CD14-positive monocyte (primary cell): ENCODE measurements at regions not wholly inside any gene's neighbourhood (a gene's known extent, or its start where the extent isn't known, plus 50 kb on each side); places are given as distances from the start of the nearest gene placed in this dataset.

Experiments used
- DNase-seq, 3 donors: peaks; one replicate each; pipeline ENCODE4 v3.0.0-alpha.2; 2011 to 2022
- H2AFZ ChIP-seq: 2 replicates; pipeline ENCODE4 v1.6.0; 2012; ENCODE audit warnings: mild to moderate bottlenecking, low read depth, low read length, inconsistent platforms; ENCODE audit not compliant: insufficient read depth, poor library complexity, severe bottlenecking
- H3K27ac ChIP-seq, 2 donors: 1 replicate in 1 of 2; 2 replicates in 1 of 2; pipeline ENCODE4 v1.5.1; 2012 to 2013; ENCODE audit warnings: low read length in 2 of 2, control low read depth in 1 of 2, inconsistent platforms in 1 of 2, low read depth in 1 of 2, mild to moderate bottlenecking in 1 of 2
- H3K27me3 ChIP-seq, 2 donors: one replicate each; pipeline versions ENCODE4 v1.6.0 to v1.6.1; 2011 to 2013; ENCODE audit warnings: low read length in 2 of 2; ENCODE audit not compliant: control insufficient read depth in 2 of 2, insufficient read depth in 2 of 2
- H3K36me3 ChIP-seq, 2 donors: replicated peaks in 1 of 2; 1 replicate in 1 of 2; 2 replicates in 1 of 2; pipeline versions ENCODE4 v1.5.1 to v1.6.1; 2012 to 2013; ENCODE audit warnings: low read length in 2 of 2, control low read depth in 1 of 2, inconsistent platforms in 1 of 2, mild to moderate bottlenecking in 1 of 2; ENCODE audit not compliant: insufficient read depth in 2 of 2, control insufficient read depth in 1 of 2
- H3K4me1 ChIP-seq, 2 donors: 1 replicate in 1 of 2; 2 replicates in 1 of 2; pipeline versions ENCODE4 v1.5.1 to v1.6.1; 2012 to 2013; ENCODE audit warnings: low read length in 2 of 2, control low read depth in 1 of 2, inconsistent platforms in 1 of 2, mild to moderate bottlenecking in 1 of 2, moderate library complexity in 1 of 2; ENCODE audit not compliant: insufficient read depth in 2 of 2, control insufficient read depth in 1 of 2
- H3K4me2 ChIP-seq: replicated peaks from 2 replicates; pipeline ENCODE3; 2012; ENCODE audit warnings: low read length, moderate library complexity, mild to moderate bottlenecking; ENCODE audit not compliant: poor library complexity, severe bottlenecking; ENCODE audit errors: extremely low read depth
- H3K4me3 ChIP-seq, 3 experiments: fragments of 200-600 bp in 1 of 3; sonication (generic) in 1 of 3; replicated peaks in 1 of 3; 1 replicate in 2 of 3; 2 replicates in 1 of 3; pipeline ENCODE4 v1.5.1; 2011 to 2013; ENCODE audit warnings: low read length in 3 of 3, mild to moderate bottlenecking in 3 of 3, control low read depth in 2 of 3, low read depth in 2 of 3, inconsistent platforms in 1 of 3, moderate library complexity in 1 of 3
- H3K79me2 ChIP-seq: 2 replicates; pipeline ENCODE4 v1.6.0; 2012; ENCODE audit warnings: mild to moderate bottlenecking, control low read depth, inconsistent platforms, low read length, moderate library complexity; ENCODE audit not compliant: insufficient read depth
- H3K9ac ChIP-seq: 2 replicates; pipeline ENCODE4 v1.6.0; 2017; ENCODE audit warnings: low read length, mild to moderate bottlenecking; ENCODE audit not compliant: insufficient read depth, poor library complexity, severe bottlenecking
- H3K9me3 ChIP-seq, 2 donors: replicated peaks in 1 of 2; 1 replicate in 1 of 2; 2 replicates in 1 of 2; pipeline versions ENCODE4 v1.5.1 to v1.6.1; 2012 to 2013; ENCODE audit warnings: low read length in 2 of 2, control low read depth in 1 of 2; ENCODE audit not compliant: control insufficient read depth in 1 of 2, insufficient read depth in 1 of 2
- H4K20me1 ChIP-seq: 2 replicates; pipeline ENCODE4 v1.6.0; 2012; ENCODE audit warnings: mild to moderate bottlenecking, low read length, control low read depth, moderate library complexity; ENCODE audit not compliant: insufficient read depth
- H3K27ac Mint-ChIP-seq, 7 donors: one replicate each; pipeline ENCODE4 v1.8.0; 2020; ENCODE audit warnings: mild to moderate bottlenecking in 7 of 7, mixed read lengths in 7 of 7, moderate library complexity in 6 of 7, inconsistent platforms in 2 of 7
- H3K27me3 Mint-ChIP-seq, 3 donors: one replicate each; pipeline ENCODE4 v1.8.0; 2021 to 2022; ENCODE audit warnings: low read depth in 3 of 3, mild to moderate bottlenecking in 3 of 3, mixed read lengths in 3 of 3, moderate library complexity in 3 of 3, inconsistent platforms in 1 of 3
- H3K36me3 Mint-ChIP-seq, 2 donors: one replicate each; pipeline ENCODE4 v1.8.0; 2020; ENCODE audit warnings: mixed read lengths in 2 of 2, inconsistent platforms in 1 of 2, mild to moderate bottlenecking in 1 of 2
- H3K4me1 Mint-ChIP-seq: one replicate; pipeline ENCODE4 v1.8.0; 2020; ENCODE audit warnings: mild to moderate bottlenecking, mixed read lengths
- H3K4me3 Mint-ChIP-seq, 2 donors: one replicate each; pipeline ENCODE4 v1.8.0; 2020; ENCODE audit warnings: mild to moderate bottlenecking in 2 of 2, mixed read lengths in 2 of 2, moderate library complexity in 1 of 2
- H3K9me3 Mint-ChIP-seq, 7 donors: one replicate each; pipeline ENCODE4 v1.8.0; 2020 to 2022; ENCODE audit warnings: mixed read lengths in 7 of 7, mild to moderate bottlenecking in 6 of 7, moderate library complexity in 6 of 7, inconsistent platforms in 2 of 7
- WGBS: methylation state at CpG from one replicate; pipeline ENCODE4 v1.1.5; 2013; ENCODE audit warnings: missing lambda C conversion rate; ENCODE audit not compliant: insufficient coverage; 5-methylcytosine and 5-hydroxymethylcytosine counted together
- intact Hi-C, 2 donors: fragments of 100-400 bp; cut with micrococcal nuclease; formaldehyde crosslinking; loops; one replicate each; pipeline versions ENCODE4 v1.15.0 to v1.15.1; 2023
- TF ChIP-seq, protein P1 (sequence below): fragments of 200-600 bp; IDR thresholded peaks from one replicate; pipeline ENCODE4 v1.8.0; 2022; ENCODE audit warnings: antibody characterized with exemption, mild to moderate bottlenecking

GRCh38 chr6:164011321-164011720 lies 596.8 kb downstream of the QKI start:
- no CpG with 5 or more reads among the region's 2 CpGs for WGBS
- DNase-seq, result no peak
- no peak overlapping the region for H3K4me3 Mint-ChIP-seq
- no peaks in the 10 kb centered on the region for H3K4me1 Mint-ChIP-seq
- no peaks in the 10 kb centered on the region for H4K20me1 ChIP-seq
- no peak overlapping the region for H2AFZ ChIP-seq
- H3K27me3 ChIP-seq, result no peaks in the 10 kb centered on the region
- no peak overlapping the region for H3K27ac ChIP-seq
- no peaks in the 10 kb centered on the region for H3K4me1 ChIP-seq
- no peak overlapping the region for H3K4me3 ChIP-seq
- H3K9me3 ChIP-seq, result peaks cover 0 to 3% of the 10 kb centered on the region in 2 donors
- H3K27me3 Mint-ChIP-seq, result peaks cover 0 to 5% (median 0%) of the 10 kb centered on the region in 3 donors
- no peaks in the 10 kb centered on the region for H3K79me2 ChIP-seq
- no peaks in the 10 kb centered on the region for H3K36me3 ChIP-seq
- H3K9me3 Mint-ChIP-seq, result peaks cover 0 to 9% (median 1%) of the 10 kb centered on the region in 7 donors
- no peaks in the 10 kb centered on the region for H3K36me3 Mint-ChIP-seq
- no peak overlapping the region for H3K27ac Mint-ChIP-seq
- intact Hi-C loops, result no loop called here
- TF ChIP-seq, protein P1, sequence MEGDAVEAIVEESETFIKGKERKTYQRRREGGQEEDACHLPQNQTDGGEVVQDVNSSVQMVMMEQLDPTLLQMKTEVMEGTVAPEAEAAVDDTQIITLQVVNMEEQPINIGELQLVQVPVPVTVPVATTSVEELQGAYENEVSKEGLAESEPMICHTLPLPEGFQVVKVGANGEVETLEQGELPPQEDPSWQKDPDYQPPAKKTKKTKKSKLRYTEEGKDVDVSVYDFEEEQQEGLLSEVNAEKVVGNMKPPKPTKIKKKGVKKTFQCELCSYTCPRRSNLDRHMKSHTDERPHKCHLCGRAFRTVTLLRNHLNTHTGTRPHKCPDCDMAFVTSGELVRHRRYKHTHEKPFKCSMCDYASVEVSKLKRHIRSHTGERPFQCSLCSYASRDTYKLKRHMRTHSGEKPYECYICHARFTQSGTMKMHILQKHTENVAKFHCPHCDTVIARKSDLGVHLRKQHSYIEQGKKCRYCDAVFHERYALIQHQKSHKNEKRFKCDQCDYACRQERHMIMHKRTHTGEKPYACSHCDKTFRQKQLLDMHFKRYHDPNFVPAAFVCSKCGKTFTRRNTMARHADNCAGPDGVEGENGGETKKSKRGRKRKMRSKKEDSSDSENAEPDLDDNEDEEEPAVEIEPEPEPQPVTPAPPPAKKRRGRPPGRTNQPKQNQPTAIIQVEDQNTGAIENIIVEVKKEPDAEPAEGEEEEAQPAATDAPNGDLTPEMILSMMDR, result no peak
- H3K9ac ChIP-seq, result no peak overlapping the region
- H3K4me2 ChIP-seq, result no peak overlapping the region

GRCh38 chr6:164010441-164011103 lies 596.1 kb downstream of the QKI start:
- no peaks in the 10 kb centered on the region for H3K79me2 ChIP-seq

More at GRCh38 chr6:164010441-164011103, 596.1 kb downstream of the QKI start:
- H3K27ac ChIP-seq, result no peak overlapping the region
- no peaks in the 10 kb centered on the region for H3K27me3 ChIP-seq
- peaks cover 0 to 5% (median 0%) of the 10 kb centered on the region in 3 donors for H3K27me3 Mint-ChIP-seq
- DNase-seq, result no peak
- no peak overlapping the region for H2AFZ ChIP-seq
- H3K9me3 ChIP-seq, result peaks cover 0 to 3% of the 10 kb centered on the region in 2 donors
- no peak overlapping the region for H3K9ac ChIP-seq
- H3K4me1 ChIP-seq, result no peaks in the 10 kb centered on the region
- TF ChIP-seq, protein P1, result no peak
- peaks cover 0 to 9% (median 2%) of the 10 kb centered on the region in 7 donors for H3K9me3 Mint-ChIP-seq
- H3K36me3 Mint-ChIP-seq, result no peaks in the 10 kb centered on the region
- H3K36me3 ChIP-seq, result no peaks in the 10 kb centered on the region
- intact Hi-C loops, result no loop called here
- no peaks in the 10 kb centered on the region for H4K20me1 ChIP-seq
- no peak overlapping the region for H3K4me3 Mint-ChIP-seq
- H3K4me3 ChIP-seq, result no peak overlapping the region
- WGBS, result 88% methylated on average over 4 of the region's 6 CpGs
- no peak overlapping the region for H3K4me2 ChIP-seq
- no peak overlapping the region for H3K27ac Mint-ChIP-seq
- no peaks in the 10 kb centered on the region for H3K4me1 Mint-ChIP-seq
